Common myeloid progenitor, CD34-positive (primary cell): ENCODE measurements at regions not wholly inside any gene's neighbourhood (a gene's known extent, or its start where the extent isn't known, plus 50 kb on each side); places are given as distances from the start of the nearest gene placed in this dataset.
A peak's percentile ranks its signal among the peaks of the same experiment; 100 is the strongest.
"Not testable (repeated sequence)": the region's sequence is repeated elsewhere in the genome, so short reads cannot be mapped to it uniquely, and the experiment has no call there.

Experiments used
- CTCF ChIA-PET: fragments of 350-600 bp; sonication (Branson Sonifier 250); formaldehyde crosslinking; loops from one replicate; lab custom pipeline; 2021; ENCODE audit warnings: antibody characterized with exemption; lab: Charles Lee
- POLR2A ChIA-PET: fragments of 350-600 bp; sonication (Branson Sonifier 250); formaldehyde crosslinking; loops from one replicate; lab custom pipeline; 2021; ENCODE audit warnings: antibody characterized with exemption; lab: Charles Lee
- DNase-seq, 3 donors: peaks; one replicate each; pipeline versions ENCODE4 v3.0.0 to v3.0.0-alpha.2; 2013
- H3K27ac ChIP-seq, 2 experiments: 1 replicate in 1 of 2; 2 replicates in 1 of 2; pipeline ENCODE4 v1.7.0; 2013; ENCODE audit warnings: inconsistent platforms in 2 of 2, low read length in 2 of 2, mild to moderate bottlenecking in 2 of 2, low read depth in 1 of 2, moderate library complexity in 1 of 2; ENCODE audit not compliant: severe bottlenecking in 2 of 2, insufficient read depth in 1 of 2, poor library complexity in 1 of 2
- H3K27me3 ChIP-seq, 5 experiments: replicated peaks in 2 of 5; 1 replicate in 3 of 5; 2 replicates in 2 of 5; pipeline versions ENCODE4 v1.6.1 to v1.7.0; 2013; ENCODE audit warnings: low read length in 4 of 5, mild to moderate bottlenecking in 2 of 5, moderate library complexity in 2 of 5, inconsistent platforms in 1 of 5; ENCODE audit not compliant: insufficient read depth in 5 of 5, control insufficient read depth in 4 of 5
- H3K36me3 ChIP-seq, 4 experiments: 1 replicate in 2 of 4; 2 replicates in 2 of 4; pipeline versions ENCODE4 v1.6.1 to v1.7.0; 2013; ENCODE audit warnings: low read length in 3 of 4, control low read depth in 1 of 4, mild to moderate bottlenecking in 1 of 4; ENCODE audit not compliant: control insufficient read depth in 4 of 4, insufficient read depth in 4 of 4
- H3K4me1 ChIP-seq, 4 experiments: 1 replicate in 3 of 4; 2 replicates in 1 of 4; pipeline versions ENCODE4 v1.6.1 to v1.7.1; 2013; ENCODE audit warnings: low read length in 3 of 4, mild to moderate bottlenecking in 3 of 4, control low read depth in 1 of 4, inconsistent platforms in 1 of 4, moderate library complexity in 1 of 4; ENCODE audit not compliant: control insufficient read depth in 4 of 4, insufficient read depth in 4 of 4; ENCODE audit errors: control extremely low read depth in 1 of 4
- H3K4me3 ChIP-seq, 7 experiments: 1 replicate in 4 of 7; 2 replicates in 3 of 7; pipeline versions ENCODE4 v1.5.1 to v1.7.0; 2013; ENCODE audit warnings: mild to moderate bottlenecking in 7 of 7, low read length in 6 of 7, moderate library complexity in 6 of 7, inconsistent platforms in 2 of 7, low read depth in 2 of 7, control low read depth in 1 of 7; ENCODE audit not compliant: insufficient read depth in 4 of 7, control insufficient read depth in 1 of 7; ENCODE audit errors: extremely low read depth in 1 of 7
- H3K9me3 ChIP-seq, 5 experiments: 1 replicate in 4 of 5; 2 replicates in 1 of 5; pipeline versions ENCODE4 v1.6.1 to v1.7.1; 2013; ENCODE audit warnings: low read length in 4 of 5, mild to moderate bottlenecking in 2 of 5, inconsistent platforms in 1 of 5, low read depth in 1 of 5, moderate library complexity in 1 of 5; ENCODE audit not compliant: control insufficient read depth in 4 of 5, insufficient read depth in 2 of 5; ENCODE audit errors: control extremely low read depth in 1 of 5
- WGBS: methylation state at CpG from one replicate; pipeline ENCODE4 v1.1.5; 2013; ENCODE audit not compliant: insufficient coverage; 5-methylcytosine and 5-hydroxymethylcytosine counted together

DNA sequence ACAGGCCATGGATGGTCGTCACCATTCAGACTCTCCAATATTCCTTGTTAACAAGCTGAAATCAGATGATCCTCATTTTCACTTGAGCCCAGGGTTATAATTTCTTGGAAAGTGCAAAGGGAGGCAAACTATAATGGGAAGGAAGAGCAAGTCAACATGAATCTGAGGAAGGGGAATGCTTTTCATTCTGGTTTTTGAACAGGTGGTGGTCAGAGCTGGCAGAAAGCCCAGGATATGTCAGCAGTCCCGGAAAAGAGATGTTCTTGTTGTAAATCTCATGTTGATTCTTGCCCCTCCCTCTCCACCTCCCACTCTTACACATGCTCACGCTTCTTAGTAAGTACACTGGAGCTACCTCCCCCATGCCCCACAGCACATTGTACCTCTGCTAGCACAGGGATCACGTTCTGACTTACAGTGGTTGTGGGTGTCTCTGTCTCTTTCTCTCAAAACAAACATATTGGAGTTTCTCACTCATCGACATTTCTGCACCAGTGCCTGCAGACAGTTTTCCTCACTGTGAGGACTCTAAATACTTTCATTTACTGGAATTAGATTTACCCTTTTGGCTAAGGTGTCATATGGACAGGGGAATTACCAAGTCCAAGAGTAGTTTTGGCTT lies 77.6 kb downstream of the XCL2 start:
- Histone ChIP-seq H3K9me3 (peaks cover 0 to 11% (median 2%) of the 10 kb centered on the region in 5 experiments), H3K27me3 (no peaks in the 10 kb centered on the region), H3K36me3 (no peaks in the 10 kb centered on the region), H3K4me1 (peaks cover 23 to 65% (median 47%) of the 10 kb centered on the region in 4 experiments), H3K4me3 (peak overlapping the region in 2 of 7 experiments; percentile 14 to 25), H3K27ac (peak overlapping the region in 1 of 2 experiments; percentile 17)
- ChIA-PET CTCF (interaction anchor here (1.3 kb wide), 1 partner anchor 27 kb away, joined by 5 read pairs; no protein-coding TSS in a partner anchor), POLR2A (no interaction called here)
- WGBS = 0% methylated on average over 1 of the region's 5 CpGs
- peak; percentile 60 to 95 (median 94) for DNase-seq

DNA sequence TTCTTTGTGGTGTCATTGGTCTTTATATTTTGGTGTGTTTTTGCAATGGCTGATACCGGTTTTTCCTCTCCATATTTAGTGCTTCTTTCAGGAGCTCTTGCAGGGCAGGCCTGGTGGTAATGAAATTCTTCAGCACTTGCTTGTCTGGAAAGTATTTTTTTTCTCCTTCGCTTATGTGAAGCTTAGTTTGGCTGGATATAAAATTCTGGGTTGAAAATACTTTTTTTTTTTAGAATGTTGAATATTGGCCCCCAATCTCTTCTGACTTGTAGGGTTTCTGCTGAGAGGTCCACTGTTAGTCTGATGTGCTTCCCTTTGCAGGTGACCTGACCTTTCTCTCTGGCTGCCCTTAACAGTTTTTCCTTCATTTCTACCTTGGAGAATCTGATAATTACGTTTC lies 82.7 kb downstream of the XCL2 start:
- H3K9me3 ChIP-seq = peaks cover 0 to 15% (median 2%) of the 10 kb centered on the region in 5 experiments
- WGBS = 100% methylated on average over 1 of the region's 3 CpGs
- H3K27me3 ChIP-seq, H3K4me3 ChIP-seq, POLR2A ChIA-PET, H3K27ac ChIP-seq, H3K36me3 ChIP-seq, DNase-seq: not testable (repeated sequence)
- H3K4me1 ChIP-seq = peaks cover 0 to 14% (median 6%) of the 10 kb centered on the region in 4 experiments
- CTCF ChIA-PET = interaction anchor here (0.6 kb wide), 1 partner anchor 824 kb away, joined by 3 read pairs; no protein-coding TSS in a partner anchor

DNA sequence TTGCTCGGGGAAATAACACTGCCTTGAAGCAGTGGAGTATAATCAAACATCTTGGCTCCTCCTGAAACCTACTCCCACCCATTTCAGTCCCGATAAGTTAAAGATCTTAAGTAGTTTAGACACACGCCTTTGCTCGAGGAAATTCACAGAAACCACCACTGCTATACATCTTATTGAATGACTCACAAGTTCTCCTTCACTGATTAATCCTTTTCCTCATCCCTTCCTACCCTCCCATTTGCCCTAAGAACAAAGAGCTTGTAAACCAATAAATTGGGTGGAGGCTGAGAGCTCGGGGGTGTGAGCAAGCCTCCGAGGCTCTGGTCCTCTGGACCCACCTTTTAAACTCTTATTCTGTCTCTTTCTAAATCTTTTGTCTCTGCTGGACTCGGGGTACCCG lies 86.5 kb downstream of the XCL2 start:
- peaks cover 2 to 20% (median 3%) of the 10 kb centered on the region in 5 experiments for H3K9me3 ChIP-seq
- DNase-seq, H3K4me1 ChIP-seq, H3K27me3 ChIP-seq, H3K4me3 ChIP-seq, H3K27ac ChIP-seq, POLR2A ChIA-PET, H3K36me3 ChIP-seq: not testable (repeated sequence)
- CTCF ChIA-PET = interaction anchor here (1.4 kb wide), 1 partner anchor 14 kb away, joined by 3 read pairs; no protein-coding TSS in a partner anchor
- 80% methylated on average over 2 of the region's 8 CpGs for WGBS

DNA sequence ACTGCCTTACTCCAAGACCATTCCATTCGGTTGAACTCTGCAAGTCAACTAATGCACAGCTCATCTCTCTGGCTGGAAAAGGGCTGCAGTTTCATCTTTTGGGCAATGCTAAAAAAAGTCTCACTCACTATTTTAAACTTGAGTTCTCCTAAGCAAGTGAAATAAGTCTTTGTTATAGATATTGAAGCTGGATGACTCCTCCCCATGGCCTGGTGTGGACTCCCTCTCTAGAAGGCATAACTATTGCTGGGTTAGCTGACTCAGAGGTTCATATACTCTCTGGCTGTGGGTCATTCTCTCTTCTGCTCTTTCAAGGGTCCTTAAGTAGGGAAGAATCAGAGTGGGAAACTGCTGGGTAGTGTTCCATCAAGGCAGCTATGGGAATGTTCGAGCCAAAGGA lies 88.0 kb downstream of the XCL2 start:
- H3K4me3 ChIP-seq = no peak overlapping the region
- H3K4me1 ChIP-seq = no peaks in the 10 kb centered on the region
- H3K27ac ChIP-seq = no peak overlapping the region
- DNase-seq = no peak
- ChIA-PET POLR2A (no interaction called here), CTCF (interaction anchor here (0.7 to 1.3 kb wide), 2 partner anchors 9 to 12 kb away, joined by 3 to 4 read pairs; no protein-coding TSS in a partner anchor)
- H3K27me3 ChIP-seq = no peaks in the 10 kb centered on the region
- 100% methylated on average over 1 of the region's 2 CpGs for WGBS
- H3K36me3 ChIP-seq = no peaks in the 10 kb centered on the region
- peaks cover 0 to 9% (median 3%) of the 10 kb centered on the region in 5 experiments for H3K9me3 ChIP-seq

DNA sequence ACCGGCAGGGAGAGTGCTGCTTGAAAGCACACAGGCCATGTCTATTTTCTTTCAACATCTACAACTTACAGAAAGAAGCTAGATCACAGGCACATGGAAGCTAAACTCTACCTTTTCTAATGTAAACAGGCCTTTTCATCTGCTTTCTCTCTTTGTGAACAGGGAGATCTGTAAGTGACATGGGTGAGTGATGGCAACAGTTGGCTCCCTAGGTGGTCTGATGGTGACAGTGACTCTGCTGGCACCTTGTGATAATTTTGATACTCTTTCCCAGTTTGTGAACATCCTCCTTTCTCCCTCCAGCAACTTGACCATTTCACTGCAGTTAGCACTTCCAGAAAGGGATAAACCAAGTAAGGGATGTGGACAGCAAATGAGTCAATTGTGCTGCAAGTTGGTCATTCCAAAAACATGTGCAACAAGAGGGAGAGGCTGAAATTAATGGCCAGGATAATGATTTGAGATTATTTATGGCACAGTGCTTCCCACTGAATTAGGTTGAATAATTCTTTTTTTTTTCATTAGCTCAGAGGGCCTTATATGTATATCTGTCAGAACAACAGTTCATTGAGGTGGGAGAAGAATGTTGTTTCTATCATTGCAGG lies 89.5 kb downstream of the XCL2 start:
- no peak for DNase-seq
- no peaks in the 10 kb centered on the region for H3K36me3 ChIP-seq
- H3K9me3 ChIP-seq = peaks cover 0 to 6% (median 3%) of the 10 kb centered on the region in 5 experiments
- no peak overlapping the region for H3K27ac ChIP-seq
- H3K4me1 ChIP-seq = no peaks in the 10 kb centered on the region
- POLR2A ChIA-PET = no interaction called here
- no CpG with 5 or more reads among the region's 1 CpG for WGBS
- no peak overlapping the region for H3K4me3 ChIP-seq
- H3K27me3 ChIP-seq = no peaks in the 10 kb centered on the region
- CTCF ChIA-PET = interaction anchor here (0.9 to 1.5 kb wide), 2 partner anchors 11 to 18 kb away, joined by 3 read pairs; no protein-coding TSS in a partner anchor

DNA sequence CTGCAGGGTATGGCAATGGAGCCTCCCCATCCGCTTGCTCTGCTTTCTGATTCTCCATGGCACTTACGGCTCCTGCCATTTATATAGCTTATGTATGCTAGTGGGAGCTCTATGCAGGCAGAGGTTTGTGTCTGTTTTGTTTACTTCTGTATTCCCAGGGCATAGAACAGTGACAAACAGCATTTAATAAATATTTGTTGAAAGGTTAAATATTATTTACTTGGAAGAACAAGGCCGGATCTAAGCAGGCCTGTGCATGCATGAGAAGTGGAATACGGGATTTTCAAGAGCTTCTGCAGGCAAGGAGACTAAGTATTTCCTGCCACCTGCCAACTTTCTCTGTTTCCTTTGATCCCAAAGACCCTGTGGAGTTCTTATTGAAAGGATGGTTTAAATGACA lies 90.7 kb downstream of the XCL2 start:
- Histone ChIP-seq H3K27ac (no peak overlapping the region), H3K27me3 (no peaks in the 10 kb centered on the region), H3K9me3 (peaks cover 0 to 6% (median 3%) of the 10 kb centered on the region in 5 experiments), H3K4me1 (no peaks in the 10 kb centered on the region), H3K4me3 (no peak overlapping the region), H3K36me3 (no peaks in the 10 kb centered on the region)
- 100% methylated on average over 3 of the region's 4 CpGs for WGBS
- ChIA-PET CTCF (interaction anchor here (1.2 to 1.5 kb wide), 2 partner anchors 10 to 14 kb away, joined by 3 to 8 read pairs; no protein-coding TSS in a partner anchor), POLR2A (no interaction called here)
- DNase-seq = no peak

DNA sequence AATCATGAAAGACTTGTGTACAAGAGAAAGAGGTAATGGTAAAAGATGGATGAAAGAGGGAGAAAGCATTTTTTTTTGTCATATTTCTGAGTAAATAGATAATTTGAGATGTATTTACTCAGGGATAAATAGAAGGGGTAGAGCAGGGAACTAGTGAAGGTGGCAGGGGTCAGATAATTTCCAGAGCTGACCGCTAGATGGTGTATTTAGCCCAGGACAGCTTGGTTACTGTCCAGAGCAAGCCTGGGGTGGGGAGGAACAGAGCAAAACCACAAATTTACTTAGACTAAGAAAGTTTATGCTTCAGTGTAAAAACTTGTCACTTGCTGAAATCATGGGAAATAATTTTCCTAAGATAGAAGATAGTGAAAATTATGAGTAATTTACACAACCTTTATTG lies 91.5 kb downstream of the XCL2 start:
- H3K9me3 ChIP-seq = peaks cover 0 to 6% (median 3%) of the 10 kb centered on the region in 5 experiments
- POLR2A ChIA-PET = no interaction called here
- H3K36me3 ChIP-seq = no peaks in the 10 kb centered on the region
- H3K4me1 ChIP-seq = no peaks in the 10 kb centered on the region
- CTCF ChIA-PET = interaction anchor here (1.2 kb wide), 1 partner anchor 13 kb away, joined by 8 read pairs; no protein-coding TSS in a partner anchor
- no peak overlapping the region for H3K27ac ChIP-seq
- no peaks in the 10 kb centered on the region for H3K27me3 ChIP-seq
- no peak for DNase-seq
- WGBS = no CpG with 5 or more reads among the region's 1 CpG
- H3K4me3 ChIP-seq = no peak overlapping the region
